ENCODE measurements at regions not wholly inside any gene's neighbourhood (a gene's known extent, or its start where the extent isn't known, plus 50 kb on each side); places are given as distances from the start of the nearest gene placed in this dataset.

DNA sequence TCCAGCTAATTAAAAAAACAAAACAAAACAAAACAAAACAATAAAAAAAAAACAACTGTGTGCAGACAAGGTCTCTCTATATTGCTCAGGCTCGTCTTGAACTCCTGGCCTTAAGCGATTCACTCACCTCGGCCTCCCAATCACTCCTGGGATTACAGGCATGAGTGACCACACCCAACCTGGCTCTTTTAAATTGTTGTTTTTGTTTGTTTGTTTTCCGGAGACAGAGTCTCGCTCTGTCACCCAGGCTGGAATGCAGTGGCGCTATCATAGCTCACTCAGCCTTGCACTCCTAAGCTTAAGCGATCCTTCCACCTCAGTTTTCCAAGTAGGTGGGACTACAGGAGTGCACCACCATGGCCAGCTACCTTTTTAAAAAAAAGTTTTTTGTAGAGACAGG is 201.6 kb downstream of the EN1 start:
- Histone ChIP-seq H3K4me1 (no peaks in the 10 kb centered on the region), H3K27me3 (no peaks in the 10 kb centered on the region), H3K4me3 (ENCODE audit: low read depth, low read length) (no peak overlapping the region), H3K36me3 (no peaks in the 10 kb centered on the region), H3K9me3 (no peaks in the 10 kb centered on the region)
- DNase-seq, result no peak
- TF ChIP-seq, protein P1, sequence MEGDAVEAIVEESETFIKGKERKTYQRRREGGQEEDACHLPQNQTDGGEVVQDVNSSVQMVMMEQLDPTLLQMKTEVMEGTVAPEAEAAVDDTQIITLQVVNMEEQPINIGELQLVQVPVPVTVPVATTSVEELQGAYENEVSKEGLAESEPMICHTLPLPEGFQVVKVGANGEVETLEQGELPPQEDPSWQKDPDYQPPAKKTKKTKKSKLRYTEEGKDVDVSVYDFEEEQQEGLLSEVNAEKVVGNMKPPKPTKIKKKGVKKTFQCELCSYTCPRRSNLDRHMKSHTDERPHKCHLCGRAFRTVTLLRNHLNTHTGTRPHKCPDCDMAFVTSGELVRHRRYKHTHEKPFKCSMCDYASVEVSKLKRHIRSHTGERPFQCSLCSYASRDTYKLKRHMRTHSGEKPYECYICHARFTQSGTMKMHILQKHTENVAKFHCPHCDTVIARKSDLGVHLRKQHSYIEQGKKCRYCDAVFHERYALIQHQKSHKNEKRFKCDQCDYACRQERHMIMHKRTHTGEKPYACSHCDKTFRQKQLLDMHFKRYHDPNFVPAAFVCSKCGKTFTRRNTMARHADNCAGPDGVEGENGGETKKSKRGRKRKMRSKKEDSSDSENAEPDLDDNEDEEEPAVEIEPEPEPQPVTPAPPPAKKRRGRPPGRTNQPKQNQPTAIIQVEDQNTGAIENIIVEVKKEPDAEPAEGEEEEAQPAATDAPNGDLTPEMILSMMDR (IDR thresholded peaks at IDR 0.05; ENCODE audit: low read depth, low read length), result no peak

DNA sequence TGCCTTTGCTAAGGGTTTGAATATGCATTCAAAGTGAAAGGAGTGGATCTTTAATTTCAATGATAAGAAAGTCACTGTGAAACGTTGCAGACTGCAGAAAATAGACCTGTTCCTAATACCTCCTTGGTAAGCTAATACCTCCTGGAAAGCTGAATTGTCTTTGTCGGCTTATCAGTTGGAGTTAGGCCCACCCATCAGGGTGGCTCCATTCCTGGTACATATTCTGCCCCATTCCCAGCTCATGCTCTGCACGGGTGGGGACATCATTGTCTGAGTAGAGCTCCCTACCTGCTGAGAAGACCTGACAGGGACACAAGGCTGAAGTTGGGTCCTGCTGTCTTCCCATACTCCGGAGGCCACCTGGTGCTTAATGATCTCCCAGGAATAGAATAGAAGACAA is 203.3 kb downstream of the EN1 start:
- Histone ChIP-seq H3K27me3 (no peaks in the 10 kb centered on the region), H3K36me3 (no peaks in the 10 kb centered on the region), H3K9me3 (no peaks in the 10 kb centered on the region), H3K4me1 (no peaks in the 10 kb centered on the region), H3K4me3 (ENCODE audit: low read depth, low read length) (no peak overlapping the region)
- DNase-seq, result no peak
- TF ChIP-seq, protein P1 (IDR thresholded peaks at IDR 0.05; ENCODE audit: low read depth, low read length), result no peak

DNA sequence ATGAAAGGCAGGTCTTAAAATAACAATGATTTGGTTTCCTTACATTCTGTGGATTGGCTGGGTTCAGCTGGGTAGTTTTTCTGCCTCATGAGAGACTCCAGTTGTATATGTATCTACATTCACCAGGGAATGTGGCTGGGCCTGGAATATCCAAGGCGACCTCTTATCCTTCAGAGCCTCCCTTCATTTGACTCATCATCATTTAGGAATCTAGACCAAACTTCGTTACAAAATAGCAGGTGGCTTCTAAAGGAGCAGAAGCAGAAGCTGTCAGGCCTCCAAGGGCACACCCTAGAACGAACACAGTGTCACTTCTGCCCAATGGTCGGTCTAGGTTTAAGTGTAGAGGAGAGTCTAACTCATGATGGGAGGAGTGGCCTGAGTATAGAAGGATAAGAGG is 204.2 kb downstream of the EN1 start:
- TF ChIP-seq, protein P1 (IDR thresholded peaks at IDR 0.05; ENCODE audit: low read depth, low read length), result no peak
- DNase-seq, result no peak
- H3K9me3 ChIP-seq, result no peaks in the 10 kb centered on the region
- no peak overlapping the region for H3K4me3 ChIP-seq (ENCODE audit: low read depth, low read length)
- no peaks in the 10 kb centered on the region for H3K4me1 ChIP-seq
- no peaks in the 10 kb centered on the region for H3K36me3 ChIP-seq
- no peaks in the 10 kb centered on the region for H3K27me3 ChIP-seq

DNA sequence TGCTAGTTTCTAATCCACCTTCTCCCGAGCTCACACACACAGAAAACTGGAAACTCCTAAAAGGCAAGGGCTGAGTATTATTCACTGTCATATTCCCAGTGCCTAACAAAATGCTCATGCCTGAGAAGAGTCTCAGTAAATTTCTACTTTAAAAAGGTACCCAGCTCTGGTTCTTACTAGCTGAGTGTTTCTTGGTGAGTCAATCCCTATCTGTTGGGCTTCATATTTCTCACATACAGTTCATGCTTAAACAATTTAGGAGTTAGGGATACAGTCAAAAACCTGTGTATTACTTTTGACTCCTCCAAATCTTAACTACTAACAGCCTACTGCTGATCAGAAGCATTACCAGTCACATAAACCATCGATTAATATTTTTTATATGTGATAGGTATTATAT is 204.9 kb downstream of the EN1 start:
- H3K36me3 ChIP-seq, result no peaks in the 10 kb centered on the region
- TF ChIP-seq, protein P1 (IDR thresholded peaks at IDR 0.05; ENCODE audit: low read depth, low read length), result no peak
- H3K9me3 ChIP-seq, result no peaks in the 10 kb centered on the region
- H3K4me1 ChIP-seq, result no peaks in the 10 kb centered on the region
- H3K27me3 ChIP-seq, result no peaks in the 10 kb centered on the region
- no peak for DNase-seq
- no peak overlapping the region for H3K4me3 ChIP-seq (ENCODE audit: low read depth, low read length)

DNA sequence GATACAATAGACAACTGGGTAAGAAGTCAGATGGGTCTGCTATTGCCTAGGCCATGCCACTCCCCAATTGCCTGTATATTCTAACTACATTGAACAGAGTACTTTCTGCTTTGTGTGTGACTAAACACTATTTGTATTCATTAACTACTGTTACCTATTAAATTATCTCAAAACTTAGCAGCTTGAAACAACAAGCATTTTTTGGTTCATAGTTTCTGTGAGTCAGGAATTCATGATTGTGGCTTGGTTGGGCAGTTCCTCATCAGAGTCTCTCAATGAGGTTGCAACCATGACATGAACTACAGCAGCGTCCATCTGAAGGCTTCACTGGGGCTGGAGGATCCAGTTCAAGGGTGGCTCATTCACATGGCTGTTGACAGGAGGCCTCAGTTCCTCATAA is 205.7 kb downstream of the EN1 start:
- H3K4me1 ChIP-seq, result no peaks in the 10 kb centered on the region
- no peaks in the 10 kb centered on the region for H3K27me3 ChIP-seq
- H3K36me3 ChIP-seq, result no peaks in the 10 kb centered on the region
- no peaks in the 10 kb centered on the region for H3K9me3 ChIP-seq
- TF ChIP-seq, protein P1 (IDR thresholded peaks at IDR 0.05; ENCODE audit: low read depth, low read length), result no peak
- no peak for DNase-seq
- H3K4me3 ChIP-seq (ENCODE audit: low read depth, low read length), result no peak overlapping the region

DNA sequence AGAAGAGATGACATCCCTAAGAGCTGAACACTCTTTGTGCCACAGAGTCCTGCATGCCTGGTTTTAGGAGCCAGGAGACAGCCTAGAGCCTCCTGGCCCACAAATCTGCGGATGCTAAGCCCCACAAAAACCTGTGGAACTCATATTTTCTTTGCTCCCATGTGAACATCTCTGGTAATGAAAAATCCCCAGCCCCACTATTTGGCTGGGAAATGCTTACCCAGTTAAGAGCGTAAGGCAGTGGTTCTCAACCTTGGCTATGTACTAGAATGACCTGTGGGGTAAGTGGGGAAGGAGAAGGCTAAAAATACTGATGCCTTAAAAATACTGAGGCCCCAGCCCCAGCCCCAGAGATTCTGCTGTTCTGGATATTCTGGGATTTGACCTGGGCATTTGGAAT is 208.1 kb downstream of the EN1 start:
- Histone ChIP-seq H3K4me3 (ENCODE audit: low read depth, low read length) (no peak overlapping the region), H3K4me1 (no peaks in the 10 kb centered on the region), H3K27me3 (no peaks in the 10 kb centered on the region), H3K36me3 (no peaks in the 10 kb centered on the region), H3K9me3 (no peaks in the 10 kb centered on the region)
- TF ChIP-seq, protein P1 (IDR thresholded peaks at IDR 0.05; ENCODE audit: low read depth, low read length), result no peak
- no peak for DNase-seq

All from BE2C (cell line).